Fibroblast of the conjunctiva (primary cell): ENCODE measurements at regions not wholly inside any gene's neighbourhood (a gene's known extent, or its start where the extent isn't known, plus 50 kb on each side); places are given as distances from the start of the nearest gene placed in this dataset.
A peak's percentile ranks its signal among the peaks of the same experiment; 100 is the strongest.

Experiments
- DNase-seq: peaks from one replicate; pipeline ENCODE4 v3.0.0-alpha.2; 2010; ENCODE audit warnings: low read depth

DNA sequence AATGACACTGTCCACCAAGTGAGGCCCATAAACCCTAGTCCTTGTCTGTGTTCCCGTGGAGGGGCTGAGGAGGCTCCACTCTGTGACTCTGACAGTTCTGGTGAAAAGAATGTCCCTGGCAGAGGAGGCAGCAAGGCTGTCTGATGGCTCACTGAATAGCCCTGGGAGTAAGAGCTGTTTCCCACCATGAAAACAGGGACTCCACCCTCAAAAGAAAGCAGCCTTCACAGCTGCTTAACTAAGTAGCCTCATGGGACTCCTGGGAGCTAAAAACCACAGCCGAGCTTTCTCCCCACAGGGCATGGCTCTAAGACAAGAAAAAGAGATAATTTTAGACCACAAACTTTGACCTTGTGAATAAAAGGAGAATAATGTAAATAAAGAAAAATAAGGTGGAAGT, 135.1 kb upstream of the FRY start:
- DNase-seq: peak; percentile 51

DNA sequence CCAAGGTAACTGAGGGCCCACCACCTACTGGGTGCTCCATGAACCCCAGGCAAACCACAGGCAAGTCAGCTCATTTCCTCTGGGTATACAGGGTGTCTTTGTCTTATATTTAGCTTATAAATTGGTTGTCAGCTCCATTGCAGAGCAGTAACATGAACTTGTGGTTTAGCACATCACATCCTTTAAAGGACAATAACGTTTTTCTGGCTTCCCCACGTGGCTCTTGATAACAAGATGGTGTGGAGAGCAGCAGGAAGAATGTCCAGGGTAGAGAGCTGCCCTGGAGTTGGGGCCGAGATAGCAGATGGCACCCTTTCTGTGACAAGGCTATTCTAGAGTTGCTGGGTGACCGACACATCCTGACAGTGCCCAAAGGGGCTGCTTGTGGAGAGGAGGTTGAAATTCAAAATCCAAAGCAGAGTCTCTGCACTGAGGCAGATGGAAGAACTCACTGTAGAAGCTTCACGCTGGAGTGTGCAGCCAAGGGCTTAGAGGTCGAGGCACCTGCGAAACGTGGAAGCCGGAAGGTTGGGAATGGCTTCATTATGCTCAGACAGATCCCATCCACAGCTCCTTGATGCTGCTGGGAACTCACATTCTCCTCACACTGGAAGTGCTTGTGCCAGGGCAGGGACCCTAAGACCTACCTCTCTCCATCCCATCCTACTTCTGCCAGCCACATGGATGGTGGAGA, 133.0 kb upstream of the FRY start:
- no peak for DNase-seq

DNA sequence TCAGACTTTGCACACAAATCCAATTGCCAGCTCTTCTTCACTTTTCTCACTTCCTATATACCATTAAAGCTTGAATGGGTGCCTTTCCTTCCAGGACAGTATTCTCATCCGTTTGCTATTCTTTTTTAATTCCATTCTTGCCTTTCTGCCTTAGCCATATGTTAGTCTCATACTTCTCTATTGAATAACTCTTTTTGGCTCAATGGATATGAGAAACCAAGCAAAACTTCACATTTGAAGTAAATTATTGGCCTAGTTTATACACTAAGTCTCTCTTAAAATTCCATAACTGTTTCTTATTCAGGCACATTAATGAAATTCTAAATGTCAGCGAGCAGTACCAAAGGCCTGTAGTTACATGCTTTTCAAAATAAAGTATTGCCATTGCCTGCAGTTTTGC, 129.6 kb upstream of the FRY start:
- no peak for DNase-seq

DNA sequence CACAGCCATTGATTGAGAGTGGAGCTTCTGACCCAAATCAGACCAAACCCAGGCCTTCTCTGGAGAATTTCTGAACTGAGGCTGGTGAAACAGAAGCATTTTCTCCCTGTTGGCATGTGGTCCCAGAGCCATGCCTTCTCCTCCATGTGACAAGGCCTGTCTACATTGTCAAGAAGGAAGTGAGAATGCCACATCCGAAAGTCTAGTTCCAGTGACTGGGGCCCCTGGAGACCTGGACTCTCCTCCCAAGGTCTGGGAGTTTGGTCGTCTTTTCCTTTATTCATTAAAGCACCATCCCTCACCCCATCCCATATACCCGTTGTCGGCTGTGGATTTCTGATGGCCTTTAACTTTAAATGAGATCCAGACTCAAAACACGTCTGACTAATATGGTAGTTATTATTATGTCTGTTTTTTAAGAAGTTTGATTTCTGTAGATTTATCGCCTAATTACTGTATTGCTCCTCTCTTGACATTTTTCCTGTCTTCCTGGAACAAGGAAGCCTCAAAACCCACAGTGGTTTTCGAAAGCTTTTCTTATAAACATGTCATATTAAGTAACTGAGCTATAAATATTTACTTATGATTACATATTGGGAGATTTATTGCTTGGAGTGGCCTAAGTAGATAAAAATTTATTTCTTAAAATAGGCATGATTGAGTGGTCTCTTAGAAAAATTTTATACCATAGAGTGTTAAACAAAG, 128.3 kb upstream of the FRY start:
- DNase-seq: no peak

DNA sequence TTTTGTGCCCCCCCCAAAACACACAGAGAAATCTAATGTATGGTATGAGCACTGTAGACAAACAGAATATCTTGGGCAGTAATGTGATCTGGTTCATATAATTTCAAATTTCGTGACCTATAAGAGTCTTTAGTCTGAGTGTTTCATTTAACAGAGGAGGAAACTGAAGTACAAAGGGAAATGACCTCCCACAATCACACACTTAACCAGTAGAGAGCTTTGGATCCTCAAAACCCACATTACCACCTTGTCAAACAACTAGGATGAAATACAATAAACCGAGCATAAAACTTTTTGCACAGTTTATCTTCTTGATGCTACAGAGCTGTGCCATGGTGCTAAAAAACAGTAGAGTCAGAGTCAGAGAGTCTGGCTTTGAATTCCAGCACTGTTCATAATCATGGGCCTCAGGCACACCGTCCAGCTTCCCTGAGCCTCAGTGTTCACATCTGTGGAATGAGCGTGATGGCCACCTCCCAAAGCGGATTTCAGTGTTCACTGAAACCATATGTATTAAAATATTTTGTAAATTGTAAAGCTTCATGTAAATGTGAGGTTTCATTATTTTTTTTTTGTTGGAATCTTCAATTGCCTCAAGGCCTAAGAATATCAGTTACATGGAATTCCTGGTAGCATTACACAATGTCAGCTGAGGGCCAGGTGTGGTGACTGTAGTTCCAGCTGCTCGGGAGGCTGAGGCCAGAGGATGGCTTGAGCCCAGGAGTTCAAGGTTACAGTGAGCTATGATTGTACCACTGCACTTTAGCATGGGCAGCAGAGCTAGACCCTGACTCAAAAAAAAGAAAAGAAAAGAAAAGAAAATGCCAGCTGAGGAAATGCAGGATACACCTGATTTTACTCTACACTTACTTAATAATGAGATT, 126.4 kb upstream of the FRY start:
- DNase-seq: no peak

DNA sequence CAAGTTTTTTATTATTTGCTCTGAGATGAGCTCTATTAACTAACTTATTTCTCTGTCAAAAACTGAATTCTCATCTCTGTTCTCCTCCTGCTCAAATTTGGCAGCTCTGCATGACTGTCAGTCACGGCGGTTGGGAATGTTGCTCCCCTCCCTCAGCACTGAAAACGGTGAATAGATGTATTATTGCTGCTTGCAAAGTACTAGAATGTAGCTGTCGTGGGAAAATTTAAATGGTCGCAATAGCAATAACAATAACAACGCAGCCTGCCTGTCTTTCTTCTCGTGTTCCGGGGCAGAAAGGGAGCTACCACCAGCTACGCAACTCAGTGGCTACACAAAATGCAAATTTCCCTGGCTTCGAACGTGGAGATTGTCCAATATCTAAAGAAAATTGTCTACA, 125.6 kb upstream of the FRY start:
- DNase-seq: no peak

DNA sequence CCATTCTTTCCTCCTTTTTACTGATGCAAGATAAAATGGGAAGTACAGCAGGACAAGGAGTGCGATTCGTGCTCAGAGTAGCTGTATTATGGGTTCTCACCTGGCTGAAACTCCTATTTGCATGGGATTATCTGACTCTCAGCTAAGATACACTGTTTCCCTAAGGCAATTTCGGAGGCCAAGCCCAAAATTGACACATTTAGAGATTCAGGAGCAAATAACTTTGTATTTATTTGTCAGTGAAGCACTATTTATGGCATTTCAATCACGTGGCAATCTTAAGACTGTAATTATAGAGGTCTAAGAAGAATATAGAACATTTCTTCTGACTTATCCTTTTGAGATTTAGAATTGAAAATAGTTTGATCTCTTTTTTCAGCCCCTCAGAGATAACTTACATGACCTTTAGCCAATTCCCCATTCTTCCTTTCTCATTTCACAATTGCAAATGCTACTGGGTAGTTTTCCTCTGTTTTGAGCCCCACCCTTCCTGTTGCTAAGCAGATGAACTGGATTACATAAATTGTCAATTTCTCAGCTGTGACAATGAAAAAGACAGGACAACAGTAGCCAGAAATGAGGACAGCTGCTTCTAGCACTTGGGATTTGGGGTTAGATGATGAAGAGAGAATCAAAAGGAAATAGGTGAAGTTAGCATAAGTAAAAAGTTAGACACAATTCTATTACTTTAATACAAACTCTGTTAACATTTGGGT, 122.7 kb upstream of the FRY start:
- no peak for DNase-seq

DNA sequence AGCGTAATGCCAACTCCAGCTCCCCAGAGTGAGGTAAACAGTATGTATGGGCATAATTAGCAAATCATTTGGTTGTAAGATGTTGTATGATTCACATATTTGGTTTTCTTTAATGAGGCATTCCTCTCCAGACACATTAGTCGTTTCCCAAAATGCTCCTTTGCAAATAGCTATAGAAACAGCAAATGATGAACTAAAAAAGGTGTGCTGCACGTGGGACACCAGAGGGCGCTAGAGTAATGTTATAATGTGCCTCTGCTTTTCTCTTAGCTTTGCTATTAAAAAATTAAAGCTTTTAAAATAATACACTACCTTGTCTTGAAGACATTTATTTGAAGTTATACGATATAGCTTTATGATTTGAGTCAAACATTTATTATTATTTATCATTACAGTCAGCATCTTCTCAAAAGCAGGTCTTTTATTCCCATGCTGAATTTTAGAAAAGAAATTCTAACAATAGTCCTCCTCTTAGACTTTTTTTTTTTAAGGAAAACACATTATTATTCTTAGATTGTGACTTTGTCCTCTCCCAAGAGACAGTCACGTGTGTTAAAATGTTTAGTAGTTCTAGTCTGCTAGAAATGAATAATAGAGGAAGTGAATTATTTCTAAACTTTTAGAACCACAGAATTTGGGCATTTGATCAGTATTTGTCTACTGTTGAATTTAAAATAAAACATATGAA, 121.6 kb upstream of the FRY start:
- peak; percentile 61 for DNase-seq

DNA sequence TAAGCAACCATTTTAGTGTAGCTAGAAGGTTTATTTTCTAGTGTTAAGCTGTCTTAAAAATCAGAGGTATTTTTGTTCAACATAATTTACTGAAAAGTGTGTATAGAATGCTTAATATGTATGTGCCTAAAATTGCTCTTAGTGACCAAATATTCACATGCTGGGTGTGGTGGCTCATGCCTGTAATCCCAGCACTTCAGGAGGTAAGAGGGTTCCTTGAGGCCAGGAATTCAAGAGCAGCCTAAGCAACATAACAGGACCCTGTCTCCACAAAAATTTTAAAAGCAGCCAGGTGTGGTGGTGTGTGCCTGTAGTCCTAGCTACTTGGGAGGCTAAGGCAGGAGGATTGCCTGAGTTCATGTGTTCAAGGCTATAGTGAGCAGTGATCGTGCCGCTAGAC, 120.9 kb upstream of the FRY start:
- no peak for DNase-seq

DNA sequence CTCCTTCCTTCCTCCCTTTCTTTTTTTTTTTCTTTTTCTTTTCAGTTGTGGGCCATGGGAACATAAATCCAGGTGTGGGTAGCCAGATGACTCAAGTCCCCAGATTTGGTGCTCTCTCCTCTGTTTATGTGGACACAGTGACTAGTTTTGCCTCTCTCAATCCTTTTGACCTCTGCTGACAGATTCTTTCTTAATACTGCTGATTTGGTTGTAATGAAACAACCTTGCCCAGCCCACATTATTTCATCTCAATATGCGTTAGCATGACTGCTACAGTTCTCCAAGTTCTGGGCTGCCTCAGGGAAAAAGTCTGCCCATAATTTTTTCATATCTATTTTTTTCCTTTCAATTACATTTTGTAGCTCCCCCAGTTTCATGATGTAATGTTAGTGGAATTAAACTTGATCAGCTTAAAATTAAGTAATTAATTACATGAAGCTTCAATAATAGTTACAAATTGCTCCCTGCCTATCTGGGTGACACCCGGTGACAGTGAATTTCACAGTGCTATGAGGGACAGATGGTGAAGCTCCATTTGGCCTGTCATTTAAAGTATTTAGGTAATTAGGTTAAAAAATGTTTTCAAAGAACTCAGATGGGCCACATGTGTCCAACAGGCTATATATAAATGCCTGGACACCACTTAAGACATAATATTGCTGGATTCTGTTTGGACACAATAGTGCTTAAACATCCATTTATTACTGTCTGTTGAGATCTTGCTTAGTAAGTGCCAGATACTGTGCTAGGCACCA, 118.8 kb upstream of the FRY start:
- no peak for DNase-seq

DNA sequence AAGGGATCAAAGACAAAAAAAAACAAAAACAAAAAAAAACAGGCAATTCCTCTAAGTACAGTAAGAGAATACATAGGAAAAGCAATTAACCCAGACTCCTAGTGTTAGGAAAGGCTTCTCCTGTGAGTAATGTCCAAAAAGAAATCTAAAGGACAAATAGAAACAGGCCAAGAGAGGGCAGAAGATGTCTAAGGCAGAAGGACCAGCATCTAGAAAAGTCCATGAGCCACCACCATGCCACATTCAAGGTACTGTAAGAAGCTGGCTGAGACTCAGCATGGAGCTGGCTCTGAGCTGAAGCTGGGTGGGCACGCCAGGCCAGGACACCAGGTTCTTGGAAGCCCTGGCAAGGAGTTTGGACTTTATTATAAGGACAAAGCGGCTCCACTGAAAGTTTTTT, 118.1 kb upstream of the FRY start:
- no peak for DNase-seq

DNA sequence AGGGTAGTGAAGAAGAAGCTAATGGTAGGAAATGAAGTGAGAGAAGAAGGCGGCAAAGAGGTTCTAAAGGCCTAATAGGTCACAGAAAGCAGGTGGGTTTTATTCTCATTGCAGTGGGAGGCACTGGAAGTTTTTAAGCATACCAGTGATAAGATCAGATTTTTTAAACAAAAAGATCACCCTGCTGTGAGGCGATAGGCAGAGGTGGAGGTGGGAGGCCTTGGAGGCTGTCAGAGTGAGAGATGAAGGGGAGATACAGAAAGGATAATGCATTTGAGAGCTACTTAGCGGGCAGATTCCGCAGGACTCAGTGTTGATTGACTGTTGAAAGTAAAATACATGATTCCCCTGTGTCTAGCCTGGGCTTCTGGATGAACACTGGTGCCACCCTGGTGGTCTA, 116.7 kb upstream of the FRY start:
- DNase-seq: no peak

DNA sequence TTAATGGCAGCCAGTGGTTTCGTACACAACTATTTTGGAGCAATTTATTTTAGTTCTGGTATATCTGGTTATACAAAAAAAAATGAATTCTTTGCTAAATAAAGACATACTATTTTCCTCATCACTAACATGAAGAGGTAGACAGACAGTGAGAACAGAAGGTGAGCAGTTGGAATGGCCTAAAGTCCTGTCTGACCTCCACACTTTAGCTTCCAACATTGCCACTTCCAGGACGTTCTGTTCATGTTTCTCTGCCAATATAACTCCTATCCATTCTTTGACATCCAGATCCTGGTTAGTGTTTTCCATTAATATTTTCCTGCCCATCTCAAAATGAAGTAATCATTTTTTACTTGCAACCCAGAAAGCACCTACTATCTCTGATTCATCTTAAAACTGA, 112.9 kb upstream of the FRY start:
- DNase-seq: no peak

DNA sequence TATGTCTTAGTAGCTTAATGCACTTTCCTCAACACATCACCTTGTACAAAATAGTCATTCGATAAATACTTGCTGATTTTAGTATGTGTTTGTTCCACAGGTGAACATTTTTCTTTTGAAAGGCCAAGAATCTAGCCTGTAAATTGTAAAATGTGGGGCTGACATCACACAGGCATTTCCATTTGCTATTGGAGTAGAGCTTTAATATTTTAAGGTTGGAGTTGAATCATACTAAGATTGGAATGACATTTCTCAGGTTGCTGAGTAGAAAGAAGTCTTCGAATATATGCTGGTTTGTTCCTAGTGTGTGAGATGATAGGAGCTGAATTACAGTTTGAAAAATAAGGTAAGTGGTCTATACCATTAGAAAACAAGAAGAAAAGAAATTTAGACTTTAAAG, 112.3 kb upstream of the FRY start:
- DNase-seq: no peak

DNA sequence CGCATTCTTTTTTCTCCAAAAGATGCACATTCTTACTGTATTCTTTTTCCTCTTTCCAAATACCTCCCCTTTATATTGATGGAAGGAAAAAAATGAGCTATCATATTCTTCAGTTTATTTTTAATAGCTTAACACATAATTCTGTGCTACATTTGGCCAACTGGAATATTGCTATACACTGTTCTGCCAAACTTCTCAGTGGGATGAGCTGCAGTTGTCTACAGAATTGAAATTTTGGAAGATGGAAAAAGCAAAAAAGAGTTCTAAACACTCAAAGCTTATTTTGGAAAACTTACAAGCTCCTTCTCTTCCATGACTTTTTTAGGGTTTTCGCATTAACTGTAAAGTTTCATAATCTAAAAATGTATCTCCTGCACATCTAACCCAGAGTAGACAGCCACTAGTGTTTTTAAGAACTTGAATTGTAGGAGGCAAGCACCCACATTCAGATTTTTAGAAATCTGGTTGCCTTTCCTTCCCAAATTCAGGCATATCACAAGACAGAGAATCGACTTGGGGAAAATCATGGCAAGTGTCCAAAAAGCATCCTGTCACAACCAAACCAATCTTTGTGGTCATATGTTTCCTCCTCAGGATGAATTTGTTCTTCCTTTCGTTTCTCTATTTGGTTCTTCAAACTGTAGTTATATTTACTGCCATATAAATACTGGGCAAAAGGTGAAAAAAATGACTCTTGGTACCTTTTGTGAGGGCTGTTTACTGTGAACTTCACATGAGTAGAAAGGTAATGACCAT, 111.4 kb upstream of the FRY start:
- DNase-seq: no peak

DNA sequence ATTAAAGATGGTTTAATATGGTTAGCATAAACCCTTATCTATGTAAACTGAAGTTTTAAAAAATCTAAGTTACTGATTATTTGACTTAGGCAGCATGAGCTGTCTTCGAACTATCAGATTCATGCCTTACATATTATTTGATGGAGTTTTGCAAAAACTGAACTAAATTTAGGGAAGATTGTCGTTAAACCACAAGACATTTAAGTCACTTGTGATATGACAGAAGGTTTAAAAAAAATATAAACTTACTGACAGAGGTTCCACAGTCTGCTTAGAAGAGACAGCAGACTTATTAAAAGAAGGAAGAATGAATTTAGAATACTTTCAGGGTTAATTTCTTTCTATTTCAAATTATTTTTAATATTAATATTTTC, 110.9 kb upstream of the FRY start:
- DNase-seq: no peak

DNA sequence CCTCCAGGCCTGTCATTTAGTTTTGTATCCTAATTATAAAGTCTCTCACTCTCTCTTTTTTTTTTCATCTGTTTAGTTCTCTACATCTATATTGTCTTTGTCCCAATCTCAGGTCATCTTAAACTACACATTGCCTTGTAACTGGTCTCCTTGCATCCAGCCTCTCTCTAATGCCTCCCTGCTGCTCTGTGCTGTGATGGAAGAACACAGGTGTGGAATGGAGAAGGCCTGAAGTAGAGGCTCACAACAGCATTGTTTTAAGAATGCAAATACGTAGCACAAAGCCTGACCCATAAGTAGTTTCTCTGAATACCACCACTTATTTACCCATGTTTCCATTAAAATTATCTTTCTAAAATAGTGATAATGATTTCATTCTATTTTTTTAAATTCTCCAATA, 108.8 kb upstream of the FRY start:
- DNase-seq: no peak

DNA sequence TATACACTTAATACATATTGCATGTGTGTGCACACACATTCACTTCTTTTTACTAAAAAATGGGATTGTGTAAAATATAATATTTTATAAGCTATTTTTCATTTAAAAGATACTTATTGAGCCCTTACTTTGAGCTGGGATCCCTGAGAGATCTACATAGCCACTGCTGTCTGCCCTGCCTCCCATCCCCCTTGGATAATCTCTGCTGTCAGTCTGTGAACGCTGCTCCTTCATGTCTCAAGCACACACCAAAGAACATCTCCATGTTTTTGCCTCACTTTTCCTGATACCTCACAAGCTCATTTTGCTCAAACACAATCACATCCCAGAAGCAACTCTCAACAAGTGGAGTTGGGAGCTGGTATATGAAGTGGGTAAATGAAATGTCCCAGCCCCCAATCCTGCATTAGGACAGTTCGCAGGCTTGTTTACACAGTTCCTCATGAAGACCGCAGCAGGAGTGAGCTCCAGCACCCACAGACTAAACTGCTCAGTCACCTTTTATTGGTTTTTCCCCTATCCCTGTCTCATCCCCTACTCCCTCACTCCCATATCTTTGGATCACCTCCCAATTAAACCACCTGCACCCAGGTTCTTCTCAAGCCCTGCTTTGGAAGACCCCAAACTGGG, 108.3 kb upstream of the FRY start:
- DNase-seq: no peak

DNA sequence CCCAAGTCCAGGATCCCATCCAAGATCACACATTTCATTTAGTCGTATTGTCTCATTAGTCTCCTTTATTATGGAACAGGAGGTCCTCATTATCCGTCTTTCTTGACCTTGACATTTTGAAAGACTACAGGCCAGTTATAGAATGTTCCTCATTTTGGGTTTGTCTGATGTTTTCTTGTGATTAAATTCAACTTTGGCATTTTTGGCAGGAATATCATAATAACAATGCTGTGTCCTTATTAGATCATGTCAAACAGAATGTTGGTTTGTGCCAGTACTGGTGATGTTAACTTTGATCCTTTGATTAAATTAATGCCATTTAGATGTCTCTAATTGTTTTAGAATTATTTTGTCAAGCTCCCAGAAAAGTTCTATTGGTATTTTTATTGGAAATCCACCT, 106.5 kb upstream of the FRY start:
- no peak for DNase-seq

DNA sequence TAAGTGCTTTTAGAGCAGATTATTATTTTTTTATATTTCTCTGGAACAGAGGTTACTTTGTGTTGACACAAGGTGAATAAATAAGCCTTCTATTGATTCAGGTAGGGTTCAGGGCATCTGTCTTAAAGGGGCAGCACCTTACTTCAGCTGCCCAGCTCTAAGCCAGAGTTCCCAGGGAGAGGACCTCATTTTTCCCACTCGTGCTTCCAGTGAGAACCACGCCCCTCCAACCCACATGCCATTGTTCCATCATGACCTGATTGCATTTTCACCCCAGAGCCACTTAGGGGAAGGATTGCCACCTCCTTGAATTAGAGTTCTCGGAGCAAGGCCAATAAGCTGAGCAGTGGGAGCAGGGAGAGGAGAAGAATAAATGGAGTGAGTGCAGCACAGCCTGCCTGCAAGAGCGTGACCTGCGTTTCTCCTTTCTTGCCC, 104.3 kb upstream of the FRY start:
- no peak for DNase-seq
